NCI-H2081 (cell line): ENCODE measurements at regions not wholly inside any gene's neighbourhood (a gene's known extent, or its start where the extent isn't known, plus 50 kb on each side); places are given as distances from the start of the nearest gene placed in this dataset.

ENCODE experiments used
- DNase-seq, 2 experiments: peaks; one replicate each; lab custom pipeline; 2025; lab: John Stamatoyannopoulos, UW

GRCh38 chr11:23947883-23948282, 549.0 kb upstream of the LUZP2 start:
- no peak for DNase-seq

DNA sequence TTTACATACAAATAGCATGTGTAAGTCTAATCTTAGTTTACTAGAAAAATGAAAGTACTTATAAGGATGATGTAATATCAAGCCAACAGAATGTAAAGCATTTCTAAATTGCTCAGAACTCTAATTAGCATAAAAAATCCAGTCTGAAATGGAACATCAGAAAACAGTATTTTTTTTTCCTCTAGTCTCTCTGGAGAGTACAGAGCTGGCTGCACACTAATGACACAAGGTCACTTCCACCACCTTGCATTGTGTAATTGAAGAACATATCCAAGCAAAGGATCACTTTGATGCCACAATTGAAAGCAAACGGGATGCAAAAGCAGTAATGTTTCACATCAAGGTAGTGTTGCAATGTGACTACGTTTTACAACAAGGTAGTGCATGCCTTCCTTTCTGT, 548.0 kb upstream of the LUZP2 start:
- DNase-seq: no peak

DNA sequence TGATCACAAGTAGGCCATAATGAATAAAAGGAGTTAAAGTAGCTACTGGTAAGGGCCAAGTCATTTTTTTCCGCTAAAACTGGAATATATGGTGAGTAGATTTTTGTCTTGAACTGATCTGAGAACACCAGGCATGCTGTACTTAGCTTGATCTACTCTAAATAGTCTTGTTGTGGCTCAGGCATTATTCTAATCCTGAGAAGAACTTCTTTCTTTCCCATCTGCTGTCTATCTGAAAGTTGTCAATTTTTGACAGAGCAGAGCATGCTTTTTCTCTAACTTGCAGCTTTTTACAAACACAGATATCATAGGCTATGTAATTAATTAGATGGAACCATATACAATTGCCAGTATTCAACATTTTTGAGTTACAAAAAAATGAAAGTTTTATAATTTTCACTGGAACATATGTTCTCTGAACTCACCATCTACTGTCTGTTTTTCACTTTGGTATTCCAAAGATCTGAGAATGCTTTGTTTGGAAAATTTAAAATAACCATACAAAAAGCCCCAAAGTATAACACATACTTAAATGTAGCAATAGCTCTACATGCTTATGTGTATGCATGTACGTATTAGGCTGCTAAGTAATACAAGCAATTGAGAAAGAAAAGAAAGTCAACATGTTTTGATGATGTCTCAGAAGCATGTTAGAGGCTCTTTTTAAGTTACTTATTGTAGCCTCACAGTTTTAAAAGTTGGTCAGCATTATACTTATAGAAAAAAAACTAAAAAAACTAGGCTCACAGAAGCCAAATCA, 542.7 kb upstream of the LUZP2 start:
- no peak for DNase-seq

- DNase-seq: no peak
Observed at GRCh38 chr11:23954730-23955129, 542.1 kb upstream of the LUZP2 start.

GRCh38 chr11:23956586-23956985, 540.3 kb upstream of the LUZP2 start:
- no peak for DNase-seq

DNA sequence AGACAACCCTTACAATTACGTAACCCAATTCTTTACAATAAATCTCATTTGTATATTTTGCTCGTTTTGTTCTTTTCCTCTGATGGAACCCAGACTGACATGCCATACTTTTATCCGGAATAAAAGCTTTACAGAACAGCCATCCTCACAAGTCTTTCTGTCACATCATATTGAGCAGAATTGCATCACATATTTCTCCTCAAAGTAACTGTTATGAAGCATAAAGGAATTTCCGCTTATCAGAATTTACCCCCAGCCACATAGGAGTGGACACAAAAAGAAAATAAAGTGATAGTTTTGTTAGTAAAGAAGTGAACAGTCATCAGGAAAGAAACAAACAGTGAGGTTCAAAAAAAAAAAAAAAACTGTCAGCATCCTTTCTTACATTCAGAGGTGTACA, 539.5 kb upstream of the LUZP2 start:
- no peak for DNase-seq

DNA sequence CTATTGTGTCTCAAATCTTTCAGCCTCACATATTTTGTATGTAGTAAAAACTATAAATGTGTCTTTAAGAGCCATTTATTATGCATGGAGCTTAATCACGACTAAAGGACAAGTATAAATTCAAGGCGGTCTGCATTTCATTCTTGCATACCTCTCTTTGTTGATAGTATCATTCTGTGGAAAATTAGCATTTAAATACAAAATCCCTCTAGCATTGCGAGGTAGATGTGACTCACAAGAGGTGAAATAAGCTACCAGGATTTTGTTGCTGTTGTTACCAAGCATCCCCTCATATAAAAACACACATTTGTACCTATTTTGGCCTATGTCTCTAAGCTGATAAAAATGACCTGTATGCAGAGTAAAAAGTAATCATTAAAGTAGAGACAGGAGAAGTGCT, 537.4 kb upstream of the LUZP2 start:
- no peak for DNase-seq

DNA sequence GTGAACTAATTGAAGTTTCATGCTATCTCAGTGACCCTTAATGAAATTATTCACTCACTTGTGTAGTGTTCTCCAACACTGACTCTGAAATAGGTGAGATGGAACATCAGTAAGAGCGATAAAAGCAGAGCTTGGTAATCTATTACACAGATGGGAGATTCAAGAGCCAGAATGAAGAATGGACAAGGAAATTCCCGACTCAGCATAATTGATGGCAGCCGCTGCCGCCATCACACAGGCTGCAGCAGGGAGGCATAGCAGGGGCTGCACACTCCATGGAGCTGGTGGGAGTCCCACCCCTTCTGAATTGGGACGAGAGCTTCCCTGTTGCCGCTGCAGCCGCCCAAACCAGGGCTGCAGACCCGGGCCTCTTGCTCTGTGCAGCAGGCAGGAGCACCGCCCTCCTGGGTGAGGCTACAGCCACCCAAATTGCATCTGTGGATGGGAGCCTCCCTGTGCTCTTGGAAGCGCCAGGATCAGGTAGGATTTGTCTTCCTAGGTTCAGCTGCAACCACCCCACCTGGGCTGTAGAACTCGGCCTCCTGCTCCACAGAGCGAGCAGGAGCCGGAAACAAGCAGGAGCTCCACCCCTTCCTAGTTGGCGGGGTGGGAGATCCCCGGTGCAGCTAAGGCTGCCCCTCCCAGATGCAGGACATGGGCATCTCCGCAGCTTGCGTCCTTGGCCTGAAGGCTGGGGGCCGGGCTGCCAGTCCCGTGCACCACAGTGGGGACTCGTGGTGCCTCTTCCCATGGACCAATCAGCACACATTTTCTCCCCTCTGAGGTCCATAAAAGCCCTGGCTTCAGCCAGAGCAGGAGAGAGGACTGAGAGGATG, 535.1 kb upstream of the LUZP2 start:
- no peak for DNase-seq

- no peak for DNase-seq
Observed at GRCh38 chr11:23973244-23973643, 523.6 kb upstream of the LUZP2 start.

DNA sequence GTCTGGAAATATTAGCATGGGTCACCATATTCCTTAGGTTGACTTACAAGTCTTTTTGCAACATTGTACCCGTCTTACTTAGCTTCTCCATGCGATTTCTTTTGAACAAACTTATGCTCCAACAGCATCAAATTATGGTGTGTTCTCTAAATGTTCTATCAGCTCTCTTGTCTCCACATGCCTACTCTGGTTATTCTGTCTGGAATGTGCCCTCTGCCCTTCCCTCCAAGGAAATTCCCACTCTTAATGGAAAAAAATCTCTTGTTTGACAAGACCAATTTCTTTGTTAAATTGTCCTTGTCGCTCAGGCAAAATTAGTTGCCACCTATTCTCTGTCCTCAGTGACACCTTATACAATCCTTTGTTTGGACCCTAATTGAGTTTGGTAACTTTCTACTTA, 522.8 kb upstream of the LUZP2 start:
- DNase-seq: no peak

DNA sequence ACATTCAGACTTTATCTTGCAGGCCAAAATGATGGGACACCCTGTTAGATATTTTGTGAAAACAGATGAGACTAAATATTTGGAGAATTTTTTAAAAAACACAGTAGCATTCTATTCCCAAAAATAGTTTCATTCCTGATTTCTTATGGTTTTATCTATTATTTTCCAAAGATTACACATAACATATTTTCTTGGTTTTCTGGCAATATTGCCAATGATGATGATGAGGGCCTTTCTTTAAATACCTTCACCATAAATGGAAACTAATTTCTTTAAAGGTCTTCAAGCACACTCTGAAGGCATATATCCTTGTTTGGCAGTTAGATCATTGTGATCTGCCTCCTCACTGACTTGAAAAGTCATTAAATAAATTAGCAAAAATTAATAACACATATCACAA, 522.3 kb upstream of the LUZP2 start:
- DNase-seq: no peak

- no peak for DNase-seq
Observed at GRCh38 chr11:23976426-23976825, 520.4 kb upstream of the LUZP2 start.

DNA sequence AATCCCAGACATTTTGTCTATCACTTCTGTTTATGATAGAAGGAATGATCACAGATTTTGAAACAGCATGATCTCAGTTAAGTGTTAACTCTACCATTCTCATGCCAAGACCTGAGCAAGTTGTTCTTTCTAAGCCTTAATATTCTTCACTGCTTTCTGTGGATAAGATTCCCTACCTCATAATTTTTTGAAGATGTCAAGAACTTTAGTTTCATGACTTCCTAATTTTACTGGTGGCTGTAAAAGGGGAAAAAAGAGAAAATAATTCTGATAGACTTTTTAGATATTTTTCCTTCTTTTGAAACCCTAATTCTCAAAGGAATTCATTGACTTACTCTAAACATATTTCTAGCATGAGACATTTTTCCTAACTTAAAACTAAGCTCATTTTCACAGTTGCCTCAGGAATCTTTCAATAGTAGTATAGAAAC, 520.0 kb upstream of the LUZP2 start:
- no peak for DNase-seq

GRCh38 chr11:23988381-23989006, 508.4 kb upstream of the LUZP2 start:
- DNase-seq: no peak

DNA sequence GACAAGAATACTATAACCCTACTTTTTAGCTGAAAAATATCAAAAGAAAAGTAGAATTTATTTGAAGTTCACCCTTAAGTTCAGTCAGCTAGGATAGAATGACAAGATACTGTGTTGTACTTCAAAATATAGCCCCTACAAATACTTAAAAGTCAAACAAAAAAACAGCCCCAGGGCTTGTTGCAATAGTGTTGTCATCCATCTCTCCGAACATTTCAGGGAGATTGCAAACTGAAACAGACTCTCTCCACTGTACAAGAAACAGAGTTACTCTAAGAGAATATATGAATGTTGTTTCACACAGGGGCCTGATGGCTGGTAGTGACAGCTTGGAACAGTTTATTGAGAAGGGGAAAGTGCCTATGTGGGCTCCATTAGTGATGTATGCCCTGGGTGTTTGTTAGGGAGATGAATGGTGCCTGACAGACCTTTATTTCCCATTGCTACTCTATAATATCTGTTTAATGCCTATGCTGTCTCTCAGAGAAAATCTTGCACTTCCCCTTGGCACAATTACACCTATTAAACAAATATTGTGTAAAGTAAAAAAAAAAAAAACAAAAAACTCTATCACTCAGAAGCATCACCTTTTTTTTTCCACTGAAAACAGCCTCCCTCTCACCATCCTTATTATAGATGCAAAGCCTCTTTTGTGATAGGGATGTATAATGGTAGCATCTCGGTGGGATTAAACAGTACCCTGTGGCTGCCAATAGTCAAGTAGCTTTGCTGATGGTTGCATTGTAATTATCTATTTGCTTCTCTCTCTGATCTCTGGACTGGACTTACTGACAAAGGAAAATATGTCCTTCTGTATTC, 506.3 kb upstream of the LUZP2 start:
- DNase-seq: peak in 1 of 2 experiments; percentile 78

DNA sequence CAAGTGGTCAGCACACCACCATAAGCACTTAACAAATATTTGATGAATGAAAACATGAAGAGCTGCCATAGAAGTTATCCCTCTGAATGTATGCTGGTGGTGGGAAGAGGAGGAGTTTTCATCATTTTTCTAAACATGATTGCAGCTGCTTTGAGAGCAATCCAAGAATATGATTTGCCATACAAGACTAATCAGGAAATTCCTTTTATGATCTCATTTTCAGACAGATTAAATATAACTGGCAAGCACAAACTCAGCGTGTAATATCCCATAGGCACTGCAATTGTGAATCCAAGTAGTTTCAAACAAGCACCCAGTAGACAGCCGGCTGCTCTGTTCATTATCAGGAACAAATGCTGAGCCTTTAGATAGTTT, 505.7 kb upstream of the LUZP2 start:
- DNase-seq: peak; percentile 54 to 78

GRCh38 chr11:23995891-23996290, 501.0 kb upstream of the LUZP2 start:
- no peak for DNase-seq

GRCh38 chr11:23997356-23997755, 499.5 kb upstream of the LUZP2 start:
- DNase-seq: no peak

DNA sequence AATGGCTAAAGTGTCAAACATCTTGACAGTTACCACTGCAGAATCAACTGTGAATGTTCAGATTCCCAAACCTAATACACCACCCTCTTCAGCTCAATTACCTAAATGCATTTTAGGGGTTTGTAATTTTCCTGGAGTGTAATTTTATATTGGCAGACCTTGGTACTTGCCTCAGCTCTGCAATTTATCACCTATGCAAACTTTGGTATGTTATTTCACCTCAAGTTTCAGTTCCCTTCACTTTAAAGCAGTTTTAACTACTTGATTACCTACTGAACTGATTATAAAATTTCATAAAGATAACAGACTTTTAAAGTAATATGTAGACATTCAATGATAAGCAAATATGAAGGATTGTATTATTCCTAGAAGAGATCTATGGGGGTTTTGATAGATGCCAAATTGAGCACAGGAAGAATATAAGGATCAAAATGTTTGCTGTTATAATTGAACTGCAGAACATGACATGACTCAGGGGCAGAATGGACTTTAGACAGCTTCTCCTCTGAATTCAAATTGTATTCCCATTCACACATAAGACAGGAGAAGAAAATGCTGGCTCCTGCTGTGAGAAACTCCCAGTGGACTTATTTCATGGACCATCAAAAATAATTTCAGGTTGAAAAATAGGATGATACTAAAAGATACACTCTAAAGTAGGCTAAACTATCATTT, 491.5 kb upstream of the LUZP2 start:
- DNase-seq: no peak

GRCh38 chr11:24043842-24044241, 453.0 kb upstream of the LUZP2 start:
- no peak for DNase-seq

DNA sequence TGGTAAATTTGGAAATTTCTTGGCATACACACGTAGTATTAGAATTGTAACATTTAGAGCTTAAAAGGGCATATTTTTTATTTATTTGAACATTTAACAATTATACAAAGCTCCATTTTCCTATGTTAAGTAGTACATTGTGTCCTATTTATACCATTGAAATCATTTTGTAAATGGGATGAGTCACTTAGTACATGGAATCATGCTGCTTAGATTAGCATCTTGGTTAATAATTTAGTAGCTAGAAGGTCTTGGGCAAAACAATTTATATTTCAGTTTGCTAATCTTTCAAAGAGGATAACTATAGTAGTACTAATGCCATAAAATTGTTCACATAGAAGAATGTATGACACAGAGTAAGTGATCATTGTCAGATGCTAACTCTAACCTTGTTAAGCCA, 450.1 kb upstream of the LUZP2 start:
- DNase-seq: no peak

DNA sequence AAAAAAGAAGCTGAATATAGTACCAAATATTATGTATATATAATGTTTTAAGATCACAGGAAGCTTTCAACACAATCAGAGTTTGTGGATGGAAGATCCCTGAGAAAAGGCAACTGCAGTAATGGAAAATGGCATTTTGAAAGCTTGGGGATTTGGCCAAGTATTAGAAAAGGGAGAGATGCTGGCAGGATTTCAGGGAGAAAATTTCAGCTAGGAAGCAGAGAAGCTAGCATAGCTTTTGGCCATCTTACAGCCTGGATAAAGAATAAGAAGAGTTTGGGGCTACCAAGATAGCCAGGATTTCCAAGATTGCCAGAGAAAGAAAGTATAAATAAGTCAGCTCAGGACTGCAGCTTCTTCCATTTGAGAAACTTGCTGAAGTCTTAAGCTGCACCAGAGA, 440.8 kb upstream of the LUZP2 start:
- no peak for DNase-seq
